ENCODE measurements at regions not wholly inside any gene's neighbourhood (a gene's known extent, or its start where the extent isn't known, plus 50 kb on each side); places are given as distances from the start of the nearest gene placed in this dataset.

- TF ChIP-seq REST (IDR thresholded peaks at IDR 0.05; ENCODE audit: unreplicated experiment) (no peak), ZNF331 (CRISPR knock-in tag; IDR thresholded peaks at IDR 0.05; ENCODE audit: low read depth) (no peak)
Observed at GRCh38 chr5:141795421-141795820, 82.8 kb downstream of the PCDH1 start (continued).

GRCh38 chr5:141793881-141794280 is 84.3 kb downstream of the PCDH1 start:
- DNase-seq (ENCODE audit: low spot score) (no peak), ATAC-seq (no peak)
- no peak overlapping the region for H3K27ac Mint-ChIP-seq
- Histone ChIP-seq H4K20me1 (replicated peaks; ENCODE audit: insufficient read depth) (no peaks in the 10 kb centered on the region), H3K4me2 (no peak overlapping the region), H3K79me2 (replicated peaks; ENCODE audit: insufficient read depth) (no peaks in the 10 kb centered on the region), H2AFZ (no peak overlapping the region), H3K27ac (ENCODE audit: low read depth) (no peak overlapping the region), H3K4me3 (no peak overlapping the region), H3F3A (replicated peaks; ENCODE audit: low read depth) (no peaks in the 10 kb centered on the region), H3K27me3 (ENCODE audit: insufficient read depth) (no peaks in the 10 kb centered on the region), H3K4me1 (ENCODE audit: insufficient read depth) (peaks cover 16% of the 10 kb centered on the region), H3K9me2 (ENCODE audit: insufficient read depth) (no peaks in the 10 kb centered on the region), H3K36me3 (ENCODE audit: insufficient read depth) (no peaks in the 10 kb centered on the region)
- no peaks in the 10 kb centered on the region for H3K9me3 Mint-ChIP-seq
- H3K4me1 Mint-ChIP-seq, result peaks cover 42% of the 10 kb centered on the region
- H3K4me3 Mint-ChIP-seq, result no peak overlapping the region
- H3K27me3 Mint-ChIP-seq (ENCODE audit: insufficient read depth, low read depth, poor library complexity), result peaks cover 25% of the 10 kb centered on the region
- no peaks in the 10 kb centered on the region; the same call in 2 of the 3 replicates for H3K36me3 Mint-ChIP-seq (ENCODE audit: low read depth)
- TF ChIP-seq EZH2phosphoT487 (IDR thresholded peaks at IDR 0.05; ENCODE audit: unreplicated experiment) (no peak), ETS1 (IDR thresholded peaks at IDR 0.05) (no peak), ZNF331 (CRISPR knock-in tag; IDR thresholded peaks at IDR 0.05; ENCODE audit: low read depth) (no peak), CTCF (conservative IDR thresholded peaks at IDR 0.05; ENCODE audit: low read depth in 2 of 2) (no peak), ZNF462 (CRISPR knock-in tag; IDR thresholded peaks at IDR 0.05) (no peak), EZH2 (IDR thresholded peaks at IDR 0.05; ENCODE audit: low read depth, unreplicated experiment) (no peak), ZNF114 (CRISPR knock-in tag; IDR thresholded peaks at IDR 0.05) (no peak), JUNB (IDR thresholded peaks at IDR 0.05; ENCODE audit: unreplicated experiment) (no peak), CREB1 (CRISPR knock-in tag; IDR thresholded peaks at IDR 0.05; ENCODE audit: low read depth) (no peak), STAT1 (IDR thresholded peaks at IDR 0.05; ENCODE audit: unreplicated experiment) (no peak)

All from GM23338 (cell line).